Mucosa of descending colon (tissue), 3 donors: ENCODE measurements at regions not wholly inside any gene's neighbourhood (a gene's known extent, or its start where the extent isn't known, plus 50 kb on each side); places are given as distances from the start of the nearest gene placed in this dataset.

Source experiments
- ATAC-seq: fragments of 200-7000 bp; cut with Tn5 transposase; one replicate; pipeline ENCODE4 v1.9.1; 2020; ENCODE audit warnings: mild to moderate bottlenecking, moderate library complexity
- DNase-seq, 3 donors: peaks; one replicate each; pipeline ENCODE4 v3.0.0-alpha.2; 2020
- H3K36me3 ChIP-seq: fragments of 200-600 bp; one replicate; pipeline ENCODE4 v1.8.0; 2021; ENCODE audit warnings: low read depth, mild to moderate bottlenecking
- H3K4me1 ChIP-seq: fragments of 200-600 bp; one replicate; pipeline ENCODE4 v1.8.0; 2021; ENCODE audit warnings: low read depth, mild to moderate bottlenecking
- H3K4me3 ChIP-seq: fragments of 200-600 bp; one replicate; pipeline ENCODE4 v1.8.0; 2021; ENCODE audit warnings: mild to moderate bottlenecking
- H3K9me3 ChIP-seq: fragments of 200-600 bp; one replicate; pipeline ENCODE4 v1.8.0; 2021; ENCODE audit warnings: mild to moderate bottlenecking
- intact Hi-C, 2 donors: fragments of 100-400 bp; cut with DNase I in 1 of 2; cut with micrococcal nuclease in 1 of 2; formaldehyde crosslinking; loops; one replicate each; pipeline versions ENCODE4 v1.11.0 to v1.11.1; 2022; cut with DNase I, micrococcal nuclease
- TF ChIP-seq, protein P1 (sequence below): fragments of 200-600 bp; IDR thresholded peaks from one replicate; pipeline ENCODE4 v1.8.0; 2022; ENCODE audit warnings: antibody characterized with exemption, mild to moderate bottlenecking
- donor health status: DM: no; HTN: no; CAD: no; lungs with moderate emphysema.
- donor health status: DM: no; HTN: no; CAD: no.
- donor health status: DM: no; HTN: yes; CAD: no.

DNA sequence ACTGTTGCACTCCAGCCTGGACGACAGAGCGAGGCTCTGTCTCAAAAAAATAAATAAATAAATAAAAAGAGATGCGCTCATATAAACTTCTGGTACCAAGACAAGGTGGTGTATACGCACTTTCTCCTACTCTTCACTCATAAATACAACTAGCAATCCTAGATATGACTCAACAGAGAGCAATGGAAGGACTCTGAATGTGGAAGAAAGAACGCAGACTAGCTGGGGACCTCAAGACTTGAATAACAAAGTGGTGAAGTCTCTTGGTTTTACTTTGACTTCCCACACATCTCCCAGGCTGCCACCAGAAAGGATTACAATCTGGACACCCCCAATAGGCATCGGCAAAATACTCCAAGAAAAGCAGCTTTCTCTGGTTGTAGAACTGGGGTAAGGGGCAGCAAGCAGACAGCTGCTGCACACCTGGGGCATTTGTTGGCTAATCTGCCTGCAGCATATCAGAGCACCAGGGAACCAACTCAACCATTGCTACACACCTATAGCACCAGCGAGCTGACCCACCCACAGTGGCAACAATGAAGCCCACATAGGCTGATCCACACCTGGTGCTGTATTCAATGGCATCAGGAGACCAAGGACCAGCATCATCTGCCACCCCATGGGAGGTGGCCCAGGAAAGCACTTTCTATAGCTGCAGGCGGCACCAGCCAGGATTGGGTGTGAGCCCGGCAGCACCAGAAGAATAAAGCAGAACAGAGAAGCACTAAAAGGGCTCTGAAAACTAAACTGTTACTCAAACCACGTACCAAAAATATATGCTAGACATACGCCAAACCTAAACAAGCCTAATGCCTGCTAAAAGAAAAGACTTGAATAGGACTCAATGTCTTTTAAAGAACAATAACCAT, 1231.7 kb upstream of the TMEM132C start:
- intact Hi-C loops = no loop called here
- Histone ChIP-seq H3K9me3 (no peaks in the 10 kb centered on the region), H3K36me3 (no peaks in the 10 kb centered on the region), H3K4me1 (no peaks in the 10 kb centered on the region), H3K4me3 (no peak overlapping the region)
- TF ChIP-seq, protein P1, sequence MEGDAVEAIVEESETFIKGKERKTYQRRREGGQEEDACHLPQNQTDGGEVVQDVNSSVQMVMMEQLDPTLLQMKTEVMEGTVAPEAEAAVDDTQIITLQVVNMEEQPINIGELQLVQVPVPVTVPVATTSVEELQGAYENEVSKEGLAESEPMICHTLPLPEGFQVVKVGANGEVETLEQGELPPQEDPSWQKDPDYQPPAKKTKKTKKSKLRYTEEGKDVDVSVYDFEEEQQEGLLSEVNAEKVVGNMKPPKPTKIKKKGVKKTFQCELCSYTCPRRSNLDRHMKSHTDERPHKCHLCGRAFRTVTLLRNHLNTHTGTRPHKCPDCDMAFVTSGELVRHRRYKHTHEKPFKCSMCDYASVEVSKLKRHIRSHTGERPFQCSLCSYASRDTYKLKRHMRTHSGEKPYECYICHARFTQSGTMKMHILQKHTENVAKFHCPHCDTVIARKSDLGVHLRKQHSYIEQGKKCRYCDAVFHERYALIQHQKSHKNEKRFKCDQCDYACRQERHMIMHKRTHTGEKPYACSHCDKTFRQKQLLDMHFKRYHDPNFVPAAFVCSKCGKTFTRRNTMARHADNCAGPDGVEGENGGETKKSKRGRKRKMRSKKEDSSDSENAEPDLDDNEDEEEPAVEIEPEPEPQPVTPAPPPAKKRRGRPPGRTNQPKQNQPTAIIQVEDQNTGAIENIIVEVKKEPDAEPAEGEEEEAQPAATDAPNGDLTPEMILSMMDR = no peak
- no peak for ATAC-seq
- DNase-seq = no peak

DNA sequence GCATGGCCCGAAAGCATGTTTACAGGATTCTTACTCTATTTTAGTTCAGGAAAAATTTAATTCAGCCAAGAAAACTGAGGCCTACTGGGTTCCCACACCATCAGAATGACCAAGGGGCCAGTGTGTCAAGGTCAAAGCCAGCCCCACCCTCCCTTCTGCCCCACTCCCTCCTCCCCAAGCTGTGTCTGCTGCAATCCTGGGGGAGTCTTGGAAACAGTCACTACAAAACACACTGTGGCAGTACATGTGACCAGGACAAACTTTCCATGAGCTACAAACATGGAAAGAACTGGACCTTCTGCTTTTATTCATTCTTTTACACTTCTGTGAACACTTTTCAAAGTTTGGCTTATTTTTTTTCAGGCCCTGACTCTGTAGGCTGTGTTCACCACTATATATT, 1228.8 kb upstream of the TMEM132C start:
- intact Hi-C loops = no loop called here
- no peaks in the 10 kb centered on the region for H3K9me3 ChIP-seq

DNA sequence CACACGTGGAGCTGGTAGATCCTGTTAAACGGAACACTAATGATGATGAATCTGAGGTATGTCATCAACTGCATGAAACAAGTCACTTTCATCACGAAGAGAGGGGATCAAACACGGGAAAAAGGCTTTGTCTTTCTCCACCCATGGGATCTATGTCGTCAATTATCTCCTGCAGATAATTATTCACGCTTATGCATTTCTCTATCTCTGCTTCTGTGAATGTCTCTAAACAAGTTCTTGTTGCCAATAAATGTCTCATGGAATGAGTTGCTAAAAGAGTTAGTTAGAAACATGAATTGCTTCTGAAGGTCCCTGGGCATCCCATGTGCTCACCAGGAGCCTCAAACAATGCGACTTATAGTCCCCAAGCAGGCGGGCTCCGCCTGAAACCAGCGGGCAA, 1228.2 kb upstream of the TMEM132C start:
- DNase-seq (no peak), ATAC-seq (no peak)
- no peak overlapping the region for H3K4me3 ChIP-seq
- no peaks in the 10 kb centered on the region for H3K9me3 ChIP-seq
- intact Hi-C loops = no loop called here
- H3K4me1 ChIP-seq = no peaks in the 10 kb centered on the region
- TF ChIP-seq, protein P1 = no peak
- no peaks in the 10 kb centered on the region for H3K36me3 ChIP-seq

More for the DNA sequence above, 1228.8 kb upstream of the TMEM132C start:
- Histone ChIP-seq H3K36me3 (no peaks in the 10 kb centered on the region), H3K4me3 (no peak overlapping the region), H3K4me1 (no peaks in the 10 kb centered on the region)
- no peak for ATAC-seq
- no peak for DNase-seq
- TF ChIP-seq, protein P1 = no peak

DNA sequence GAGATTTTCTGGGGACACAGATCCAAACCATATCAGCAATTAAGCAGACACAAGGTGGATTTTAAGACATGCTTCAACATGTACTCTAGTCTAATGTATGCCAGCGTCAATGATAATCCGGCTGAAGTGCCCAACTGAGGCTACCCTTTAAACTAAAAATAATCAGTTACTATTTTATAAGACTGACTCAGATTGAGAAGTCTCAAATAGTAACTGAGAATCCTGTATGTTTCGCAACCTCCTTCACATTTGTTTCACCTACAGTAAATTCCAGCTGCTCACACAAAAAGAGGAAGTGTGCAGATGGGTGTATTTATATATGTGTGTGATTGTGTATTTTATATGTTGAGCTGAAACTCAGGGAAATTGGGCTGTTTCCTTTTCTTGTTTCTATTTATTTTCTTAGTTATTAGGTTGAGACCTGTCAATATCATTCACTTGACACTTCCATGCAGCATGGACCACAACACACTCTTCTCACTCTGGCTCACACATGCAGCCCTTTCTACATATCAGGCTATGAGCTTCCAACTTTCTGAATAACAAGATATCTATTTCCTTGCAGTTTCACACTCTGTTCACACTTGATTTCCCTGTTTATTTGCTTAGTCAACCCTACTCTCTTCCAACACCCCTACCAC, 1224.9 kb upstream of the TMEM132C start:
- Histone ChIP-seq H3K9me3 (no peaks in the 10 kb centered on the region), H3K4me3 (no peak overlapping the region), H3K4me1 (no peaks in the 10 kb centered on the region), H3K36me3 (no peaks in the 10 kb centered on the region)
- TF ChIP-seq, protein P1 = no peak
- ATAC-seq = no peak
- intact Hi-C loops = no loop called here
- DNase-seq = no peak

DNA sequence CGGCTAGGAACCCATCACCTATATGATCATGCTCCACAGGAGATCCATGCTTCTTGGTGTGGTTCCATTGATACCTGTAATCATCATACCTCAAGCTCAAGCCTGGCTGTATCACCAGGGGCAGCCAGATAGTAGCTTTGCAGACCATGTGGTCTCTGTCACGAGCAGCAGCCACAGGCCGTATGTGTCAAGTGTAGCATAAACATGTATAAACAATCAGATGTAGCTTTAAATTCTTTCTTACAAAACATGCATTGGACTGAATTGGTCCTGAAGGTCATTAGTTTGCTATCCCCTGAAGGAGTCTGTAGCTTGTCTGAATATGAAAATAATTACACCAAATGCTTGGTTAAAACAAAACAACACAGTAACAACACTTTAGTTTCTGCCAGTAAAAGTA, 1223.2 kb upstream of the TMEM132C start:
- H3K9me3 ChIP-seq = no peaks in the 10 kb centered on the region
- DNase-seq (no peak), ATAC-seq (no peak)
- TF ChIP-seq, protein P1 = no peak
- no peak overlapping the region for H3K4me3 ChIP-seq
- no peaks in the 10 kb centered on the region for H3K4me1 ChIP-seq
- intact Hi-C loops = no loop called here
- no peaks in the 10 kb centered on the region for H3K36me3 ChIP-seq
